Activated CD4-positive, alpha-beta T cell treated with anti-CD3 and anti-CD28 coated beads, Interleukin-2, amount 50 U/mL, for 4 hours (primary cell): ENCODE measurements at regions not wholly inside any gene's neighbourhood (a gene's known extent, or its start where the extent isn't known, plus 50 kb on each side); places are given as distances from the start of the nearest gene placed in this dataset.

ENCODE experiments used
- DNase-seq, 2 experiments: peaks; one replicate each; pipeline ENCODE4 v3.0.0-alpha.2; 2020

GRCh38 chr1:220983877-220984635, 104.8 kb downstream of the HLX start:
- no peak for DNase-seq

- no peak for DNase-seq
These were observed 111.4 kb downstream of the HLX start for GRCh38 chr1:220990427-220991339.

- no peak for DNase-seq
These were observed 112.3 kb downstream of the HLX start for GRCh38 chr1:220991506-220991905.

- no peak for DNase-seq
These were observed 112.9 kb downstream of the HLX start for GRCh38 chr1:220991959-220992704.

- DNase-seq = no peak
These were observed 113.4 kb downstream of the HLX start for GRCh38 chr1:220992705-220993052.

- no peak for DNase-seq
These were observed 115.4 kb downstream of the HLX start for GRCh38 chr1:220994671-220995070.

- no peak for DNase-seq
These were observed 118.5 kb downstream of the HLX start for GRCh38 chr1:220997791-220998190.

- no peak for DNase-seq
These were observed 120.9 kb downstream of the HLX start for GRCh38 chr1:220999872-221000863.

- no peak for DNase-seq
These were observed 121.9 kb downstream of the HLX start for GRCh38 chr1:221001167-221001566.

- DNase-seq = no peak
These were observed 123.4 kb downstream of the HLX start for GRCh38 chr1:221002601-221003000.

- DNase-seq = no peak
These were observed 131.9 kb downstream of the HLX start for GRCh38 chr1:221011145-221011544.

GRCh38 chr1:221012120-221012519, 132.9 kb downstream of the HLX start:
- DNase-seq = no peak

- DNase-seq = no peak
These were observed 134.7 kb downstream of the HLX start for GRCh38 chr1:221013691-221014660.

GRCh38 chr1:221015159-221015790, 136.0 kb downstream of the HLX start:
- no peak for DNase-seq

- no peak for DNase-seq
These were observed 137.5 kb downstream of the HLX start for GRCh38 chr1:221016751-221017150.

GRCh38 chr1:221018414-221018813, 139.2 kb downstream of the HLX start:
- no peak for DNase-seq

GRCh38 chr1:221022331-221022730, 143.1 kb downstream of the HLX start:
- no peak for DNase-seq

GRCh38 chr1:221023482-221023881, 144.2 kb downstream of the HLX start:
- DNase-seq = no peak

GRCh38 chr1:221025501-221025900, 146.3 kb downstream of the HLX start:
- no peak for DNase-seq

- no peak for DNase-seq
These were observed 146.7 kb downstream of the HLX start for GRCh38 chr1:221025956-221026355.
